HFFc6 (cell line): ENCODE measurements at regions not wholly inside any gene's neighbourhood (a gene's known extent, or its start where the extent isn't known, plus 50 kb on each side); places are given as distances from the start of the nearest gene placed in this dataset.

Experiments used
- DNase-seq: peaks from one replicate; pipeline ENCODE4 v3.0.0-alpha.2; 2018
- H3K27ac Mint-ChIP-seq: 2 replicates; pipeline ENCODE4 v1.8.0; 2020; ENCODE audit warnings: mild to moderate bottlenecking, mixed read lengths
- H3K27me3 Mint-ChIP-seq: 2 replicates; pipeline ENCODE4 v1.8.0; 2021; ENCODE audit warnings: mild to moderate bottlenecking, moderate library complexity, mixed read lengths; ENCODE audit not compliant: insufficient read depth
- H3K36me3 Mint-ChIP-seq: 2 replicates; pipeline ENCODE4 v1.8.0; 2021; ENCODE audit warnings: low read depth, mixed read lengths
- H3K4me1 Mint-ChIP-seq: 2 replicates; pipeline ENCODE4 v1.8.0; 2020; ENCODE audit warnings: low read depth, mixed read lengths
- H3K4me3 Mint-ChIP-seq: 2 replicates; pipeline ENCODE4 v1.8.0; 2020; ENCODE audit warnings: mild to moderate bottlenecking, moderate library complexity, mixed read lengths
- H3K9me3 Mint-ChIP-seq: 2 replicates; pipeline ENCODE4 v1.8.0; 2020; ENCODE audit warnings: mild to moderate bottlenecking, mixed read lengths
- TF ChIP-seq, protein P1 (sequence below): fragments of 200-600 bp; sonication (generic); IDR thresholded peaks from 2 replicates; pipeline ENCODE4 v1.5.0; 2021; ENCODE audit warnings: antibody characterized with exemption, mild to moderate bottlenecking

GRCh38 chr6:22819209-22819608 lies 249.8 kb downstream of the HDGFL1 start:
- Mint-ChIP-seq H3K9me3 (no peaks in the 10 kb centered on the region), H3K27me3 (no peaks in the 10 kb centered on the region; the same call in 1 of the 2 replicates), H3K36me3 (no peaks in the 10 kb centered on the region), H3K4me1 (no peaks in the 10 kb centered on the region), H3K27ac (no peak overlapping the region), H3K4me3 (no peak overlapping the region)
- no peak for DNase-seq
- TF ChIP-seq, protein P1, sequence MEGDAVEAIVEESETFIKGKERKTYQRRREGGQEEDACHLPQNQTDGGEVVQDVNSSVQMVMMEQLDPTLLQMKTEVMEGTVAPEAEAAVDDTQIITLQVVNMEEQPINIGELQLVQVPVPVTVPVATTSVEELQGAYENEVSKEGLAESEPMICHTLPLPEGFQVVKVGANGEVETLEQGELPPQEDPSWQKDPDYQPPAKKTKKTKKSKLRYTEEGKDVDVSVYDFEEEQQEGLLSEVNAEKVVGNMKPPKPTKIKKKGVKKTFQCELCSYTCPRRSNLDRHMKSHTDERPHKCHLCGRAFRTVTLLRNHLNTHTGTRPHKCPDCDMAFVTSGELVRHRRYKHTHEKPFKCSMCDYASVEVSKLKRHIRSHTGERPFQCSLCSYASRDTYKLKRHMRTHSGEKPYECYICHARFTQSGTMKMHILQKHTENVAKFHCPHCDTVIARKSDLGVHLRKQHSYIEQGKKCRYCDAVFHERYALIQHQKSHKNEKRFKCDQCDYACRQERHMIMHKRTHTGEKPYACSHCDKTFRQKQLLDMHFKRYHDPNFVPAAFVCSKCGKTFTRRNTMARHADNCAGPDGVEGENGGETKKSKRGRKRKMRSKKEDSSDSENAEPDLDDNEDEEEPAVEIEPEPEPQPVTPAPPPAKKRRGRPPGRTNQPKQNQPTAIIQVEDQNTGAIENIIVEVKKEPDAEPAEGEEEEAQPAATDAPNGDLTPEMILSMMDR = no peak

DNA sequence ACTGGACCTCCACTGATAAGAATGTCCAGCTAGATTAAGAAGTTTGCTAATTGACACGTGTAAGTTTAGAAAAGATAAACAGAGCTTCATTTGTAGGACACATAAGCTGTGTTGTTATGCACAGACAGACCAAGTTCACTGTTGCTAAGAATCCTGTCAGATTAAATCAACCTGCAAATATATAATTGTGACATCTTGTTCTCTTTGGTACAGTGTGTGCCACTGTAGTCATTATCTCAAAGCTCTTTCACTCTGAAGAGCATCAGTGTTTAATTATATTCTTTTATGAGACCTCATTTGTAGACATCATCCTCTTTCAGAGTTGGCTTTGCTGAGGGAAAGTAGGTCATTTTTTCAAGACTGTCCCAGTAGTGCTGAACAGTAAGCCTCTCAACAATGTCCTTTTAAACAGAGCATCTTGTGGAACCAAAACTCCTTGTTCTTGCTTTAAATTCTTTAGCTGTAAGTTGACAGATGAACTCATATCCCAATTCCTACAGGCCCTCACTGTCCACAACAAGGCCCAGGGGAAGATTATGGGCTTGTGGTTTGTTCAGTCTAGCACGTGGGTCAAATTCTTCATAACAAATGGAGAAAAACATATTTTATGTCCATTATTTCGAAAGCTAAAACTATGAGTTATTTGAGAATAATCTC lies 252.4 kb downstream of the HDGFL1 start:
- Mint-ChIP-seq H3K4me1 (no peaks in the 10 kb centered on the region), H3K36me3 (no peaks in the 10 kb centered on the region), H3K4me3 (no peak overlapping the region), H3K27me3 (no peaks in the 10 kb centered on the region; the same call in 1 of the 2 replicates), H3K27ac (no peak overlapping the region), H3K9me3 (no peaks in the 10 kb centered on the region)
- TF ChIP-seq, protein P1 = no peak
- DNase-seq = peak; percentile 0

DNA sequence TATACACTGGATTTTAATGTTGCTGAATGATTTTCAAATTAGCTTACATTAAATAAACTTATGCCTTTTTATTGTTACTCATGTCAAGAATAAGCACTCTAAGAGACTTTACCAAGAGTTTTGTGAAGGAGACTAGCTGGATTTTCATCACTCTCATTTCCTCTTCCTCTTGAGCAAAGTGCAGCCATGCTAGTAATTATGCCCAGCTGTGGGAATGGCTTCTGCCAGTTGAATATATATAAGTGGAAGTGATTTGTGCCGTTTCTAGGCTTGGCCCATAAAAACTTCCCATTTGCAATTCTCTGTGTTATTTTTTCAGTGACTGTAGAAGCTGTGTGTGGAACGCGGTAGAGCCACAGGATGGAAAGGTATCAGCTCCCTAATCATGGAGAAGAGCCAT lies 255.8 kb downstream of the HDGFL1 start:
- TF ChIP-seq, protein P1 = no peak
- H3K27me3 Mint-ChIP-seq = no peaks in the 10 kb centered on the region
- no peak overlapping the region for H3K4me3 Mint-ChIP-seq
- no peaks in the 10 kb centered on the region for H3K9me3 Mint-ChIP-seq
- no peaks in the 10 kb centered on the region for H3K36me3 Mint-ChIP-seq
- H3K4me1 Mint-ChIP-seq = peaks cover 24% of the 10 kb centered on the region
- no peak overlapping the region for H3K27ac Mint-ChIP-seq
- DNase-seq = no peak

GRCh38 chr6:22826961-22827360 lies 257.6 kb downstream of the HDGFL1 start:
- Mint-ChIP-seq H3K9me3 (no peaks in the 10 kb centered on the region), H3K4me1 (peaks cover 24% of the 10 kb centered on the region), H3K27ac (no peak overlapping the region), H3K27me3 (no peaks in the 10 kb centered on the region), H3K36me3 (no peaks in the 10 kb centered on the region), H3K4me3 (no peak overlapping the region)
- TF ChIP-seq, protein P1 = no peak
- DNase-seq = no peak

DNA sequence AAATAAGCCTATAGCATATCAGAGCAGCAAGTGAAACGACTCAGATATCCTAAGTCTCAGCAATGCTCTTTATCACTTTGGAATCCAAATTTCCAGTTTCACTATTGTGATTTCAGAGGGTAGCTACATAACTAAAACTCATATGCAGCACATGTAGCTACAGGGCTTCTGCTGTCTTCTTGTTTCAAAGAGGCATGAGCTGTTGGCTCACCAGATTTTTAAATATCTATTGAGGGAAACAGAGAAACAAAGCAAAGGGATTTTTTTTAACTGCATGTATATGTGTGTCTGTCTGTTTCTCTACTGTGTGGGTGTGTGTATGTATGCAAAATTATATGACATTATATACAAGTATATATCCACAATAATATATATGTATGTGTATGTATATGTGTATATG lies 258.4 kb downstream of the HDGFL1 start:
- no peaks in the 10 kb centered on the region for H3K27me3 Mint-ChIP-seq
- H3K4me1 Mint-ChIP-seq = peaks cover 24% of the 10 kb centered on the region
- no peaks in the 10 kb centered on the region for H3K9me3 Mint-ChIP-seq
- H3K4me3 Mint-ChIP-seq = no peak overlapping the region
- H3K36me3 Mint-ChIP-seq = no peaks in the 10 kb centered on the region
- H3K27ac Mint-ChIP-seq = no peak overlapping the region
- peak; percentile 3 for DNase-seq
- TF ChIP-seq, protein P1 = no peak
